Stomach (tissue), 4 donors: ENCODE measurements at regions not wholly inside any gene's neighbourhood (a gene's known extent, or its start where the extent isn't known, plus 50 kb on each side); places are given as distances from the start of the nearest gene placed in this dataset.

Experiments used
- CTCF ChIP-seq, 7 experiments: fragments of 450-650 bp in 4 of 7; fragments of 200-600 bp in 3 of 7; sonication (generic) in 3 of 7; IDR thresholded peaks; one replicate each; pipeline ENCODE4 v1.5.1; 2016 to 2019; ENCODE audit warnings: antibody characterized with exemption in 7 of 7, control low read depth in 2 of 7, mild to moderate bottlenecking in 1 of 7
- POLR2A ChIP-seq, 4 donors: fragments of 450-650 bp; IDR thresholded peaks; one replicate each; pipeline ENCODE4 v1.6.1; 2016; ENCODE audit warnings: antibody characterized with exemption in 4 of 4, control low read depth in 2 of 4, mild to moderate bottlenecking in 1 of 4, moderate library complexity in 1 of 4

DNA sequence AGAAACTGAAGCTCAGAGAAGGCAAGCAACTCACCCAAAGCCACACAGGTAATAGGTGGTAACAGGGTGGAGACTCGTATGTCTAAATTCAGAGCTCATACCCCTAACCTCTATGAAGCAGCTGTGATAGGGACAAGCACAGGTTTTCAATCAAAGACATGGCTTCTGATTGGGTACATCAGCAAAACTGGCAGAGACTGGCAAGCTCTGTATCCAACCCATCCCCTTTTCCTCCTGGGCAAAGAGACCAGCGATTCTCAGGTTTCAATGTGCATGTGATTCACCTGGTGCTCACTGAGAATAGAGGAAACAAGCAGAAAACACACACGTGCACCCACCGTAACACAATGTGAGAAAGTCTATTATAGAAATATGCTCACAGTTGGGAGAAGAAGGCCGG lies 153.0 kb downstream of the SMIM20 start:
- no peak for TF ChIP-seq CTCF (IDR thresholded peaks at IDR 0.05)
- TF ChIP-seq POLR2A (IDR thresholded peaks at IDR 0.05): no peak
